ENCODE measurements at regions not wholly inside any gene's neighbourhood (a gene's known extent, or its start where the extent isn't known, plus 50 kb on each side); places are given as distances from the start of the nearest gene placed in this dataset.
A peak's percentile ranks its signal among the peaks of the same experiment; 100 is the strongest.
"Not testable (repeated sequence)": the region's sequence is repeated elsewhere in the genome, so short reads cannot be mapped to it uniquely, and the experiment has no call there.

DNA sequence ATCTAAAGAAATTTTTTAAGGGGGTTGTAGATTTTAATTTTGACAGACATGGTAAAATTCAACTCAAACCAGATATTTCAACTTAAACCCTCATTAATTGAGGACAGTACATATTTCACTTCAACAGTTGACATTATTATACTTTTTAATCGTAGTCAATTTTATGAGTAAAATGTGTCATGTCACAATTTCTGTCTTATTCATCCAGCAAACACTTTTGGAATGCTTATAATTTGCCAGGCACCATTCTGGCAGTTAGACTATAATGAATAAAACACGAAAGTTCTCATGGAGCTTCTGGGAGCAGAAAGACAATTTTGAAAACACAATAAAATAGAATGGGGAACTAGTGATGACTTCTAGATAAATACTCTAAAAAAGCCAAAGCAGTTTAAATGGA lies 1094.8 kb downstream of the SUCLG1 start:
- no peak for DNase-seq

DNA sequence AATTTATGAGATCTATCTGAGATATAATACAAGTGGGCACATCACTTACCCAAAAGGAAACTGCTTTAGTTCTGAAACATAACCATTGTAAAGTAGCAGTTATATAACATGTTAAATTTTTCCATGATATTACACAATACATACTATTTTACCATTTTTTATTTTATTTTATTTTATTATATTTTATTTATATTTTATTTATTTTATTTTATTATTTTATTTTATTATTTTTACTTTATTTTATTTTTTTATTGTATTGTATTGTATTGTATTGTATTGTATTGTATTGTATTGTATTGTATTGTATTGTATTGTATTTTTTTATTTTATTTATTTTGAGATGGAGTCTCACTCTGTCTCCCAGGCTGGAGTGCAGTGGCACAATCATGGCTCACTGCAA lies 1095.9 kb downstream of the SUCLG1 start:
- not testable (repeated sequence) for DNase-seq

DNA sequence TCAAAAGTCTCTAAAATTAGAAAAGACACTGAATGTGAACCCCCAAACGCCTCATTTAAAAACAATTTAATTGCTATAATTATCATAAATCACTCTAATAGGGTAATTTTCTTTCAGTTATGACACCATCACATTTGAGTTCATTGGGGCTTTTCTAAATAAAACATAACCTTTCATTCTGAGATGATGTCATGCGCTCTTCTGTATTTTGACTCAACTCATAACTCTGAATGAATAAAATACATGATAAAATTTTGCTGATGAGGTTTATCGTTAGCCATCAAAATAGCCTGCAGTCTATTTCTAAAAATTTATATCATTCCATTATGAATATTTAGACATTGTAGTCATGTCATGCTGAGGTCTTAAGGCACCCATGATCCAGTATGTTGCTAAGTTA lies 1099.7 kb downstream of the SUCLG1 start:
- no peak for DNase-seq

DNA sequence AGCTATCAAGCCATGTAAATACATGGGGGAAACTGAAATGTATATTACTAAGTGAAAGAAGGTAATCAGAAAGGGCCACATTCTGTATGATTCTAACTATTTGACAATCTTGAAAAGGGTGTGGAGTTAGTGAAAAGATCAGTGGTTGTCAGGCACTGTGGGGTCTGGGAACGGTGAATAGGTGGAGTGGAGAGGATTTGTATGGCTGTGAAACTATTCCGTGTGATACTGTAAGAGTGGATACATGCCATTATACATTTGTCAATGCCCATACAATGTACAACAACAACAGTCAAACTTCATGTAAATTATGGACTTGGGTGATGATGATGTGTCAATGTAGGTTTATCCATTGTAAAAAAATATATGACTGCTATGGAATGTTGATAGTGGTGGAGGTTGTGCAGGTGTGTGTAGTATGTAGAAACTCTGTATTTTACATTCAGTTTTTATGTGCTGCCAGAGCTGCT lies 1116.2 kb downstream of the SUCLG1 start:
- DNase-seq: peak; percentile 6

DNA sequence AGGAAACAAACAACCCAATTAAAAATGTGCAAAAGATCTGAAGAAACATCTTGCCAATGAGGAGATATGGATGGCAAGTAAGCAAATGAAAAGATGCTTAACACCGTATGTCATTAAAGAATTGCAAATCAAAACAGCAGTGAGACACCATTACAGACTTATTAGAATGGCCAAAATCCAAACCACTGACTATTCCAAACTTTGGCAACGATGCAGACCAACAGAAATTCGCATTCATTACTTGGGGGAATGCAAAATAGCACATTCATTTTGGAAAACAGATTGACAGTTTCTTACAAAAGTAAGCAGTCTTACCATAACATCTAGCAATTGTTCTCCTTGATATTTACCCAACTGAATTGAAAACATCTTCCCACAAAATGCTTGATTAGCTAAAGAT lies 1118.7 kb downstream of the SUCLG1 start:
- no peak for DNase-seq

DNA sequence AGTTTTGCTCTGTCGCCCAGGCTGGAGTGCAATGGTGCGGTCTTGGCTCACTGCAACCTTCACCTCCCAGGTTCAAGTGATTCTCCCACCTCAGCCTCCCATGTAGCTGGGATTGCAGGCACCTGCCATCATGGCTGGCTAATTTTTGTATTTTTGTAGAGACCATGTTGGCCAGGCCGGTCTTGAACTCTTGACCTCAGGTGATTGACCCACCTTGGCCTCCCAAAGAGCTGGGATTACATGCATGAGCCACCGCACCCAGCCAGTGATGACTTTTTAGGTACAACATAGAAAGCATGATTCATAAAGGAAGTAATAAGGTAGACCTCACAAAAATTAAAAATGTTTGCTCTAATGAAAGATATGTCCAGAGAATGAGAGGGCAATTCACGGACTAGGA lies 1119.1 kb downstream of the SUCLG1 start:
- not testable (repeated sequence) for DNase-seq

DNA sequence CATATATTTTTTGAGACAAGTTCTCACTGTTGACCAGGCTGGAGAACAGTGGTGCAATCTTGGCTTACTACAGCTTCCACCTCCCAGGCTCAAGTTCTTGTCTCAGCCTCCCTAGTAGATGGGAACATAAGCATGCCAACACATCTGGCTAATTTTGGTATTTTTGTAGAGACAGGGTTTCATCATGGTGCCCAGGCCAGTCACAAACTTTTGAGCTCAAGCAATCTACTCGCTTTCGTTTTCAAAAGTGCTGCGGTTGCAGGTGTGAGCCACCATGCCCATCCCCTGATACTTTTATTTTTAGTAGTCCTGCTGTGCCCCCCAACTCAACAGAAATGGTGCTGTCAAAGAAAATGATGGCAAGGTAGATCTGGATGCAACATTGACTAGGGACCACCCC lies 1127.3 kb downstream of the SUCLG1 start:
- no peak for DNase-seq

DNA sequence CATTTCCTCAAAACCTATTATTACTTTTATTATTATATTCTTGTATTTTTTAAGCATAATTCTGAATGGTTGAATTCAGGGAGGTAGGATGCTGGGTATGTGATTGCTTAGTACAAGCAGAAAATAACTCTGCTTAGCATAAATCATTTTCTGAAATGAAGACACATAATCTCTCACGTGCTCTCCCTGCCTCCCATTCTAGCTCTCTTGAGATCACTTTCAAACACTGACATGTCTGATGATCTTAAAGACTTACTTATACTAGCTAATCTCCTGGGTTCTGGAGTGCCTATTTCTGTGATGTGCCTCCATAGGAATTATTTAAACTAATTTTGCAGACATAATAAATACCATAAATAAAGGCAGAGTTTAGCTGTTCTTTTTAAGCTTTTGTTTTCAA lies 1136.0 kb downstream of the SUCLG1 start:
- no peak for DNase-seq

DNA sequence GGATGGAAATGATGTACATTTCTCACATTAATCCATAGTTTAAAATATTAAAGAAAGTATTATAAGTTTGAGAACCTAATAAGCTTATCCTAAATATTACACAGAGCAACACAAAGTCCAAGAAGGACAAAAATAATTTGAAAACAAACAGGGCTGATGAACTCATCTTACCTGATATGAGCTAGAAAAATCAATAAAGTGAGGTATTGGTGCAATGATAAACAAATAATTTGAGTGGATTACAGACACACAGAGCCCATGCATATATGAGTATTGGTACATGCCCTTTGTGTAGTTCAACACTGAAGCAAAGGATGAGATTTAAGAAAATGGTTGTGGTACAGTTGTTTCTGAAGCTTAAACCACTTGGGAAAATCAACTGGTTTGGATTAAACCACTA lies 1139.0 kb downstream of the SUCLG1 start:
- no peak for DNase-seq

DNA sequence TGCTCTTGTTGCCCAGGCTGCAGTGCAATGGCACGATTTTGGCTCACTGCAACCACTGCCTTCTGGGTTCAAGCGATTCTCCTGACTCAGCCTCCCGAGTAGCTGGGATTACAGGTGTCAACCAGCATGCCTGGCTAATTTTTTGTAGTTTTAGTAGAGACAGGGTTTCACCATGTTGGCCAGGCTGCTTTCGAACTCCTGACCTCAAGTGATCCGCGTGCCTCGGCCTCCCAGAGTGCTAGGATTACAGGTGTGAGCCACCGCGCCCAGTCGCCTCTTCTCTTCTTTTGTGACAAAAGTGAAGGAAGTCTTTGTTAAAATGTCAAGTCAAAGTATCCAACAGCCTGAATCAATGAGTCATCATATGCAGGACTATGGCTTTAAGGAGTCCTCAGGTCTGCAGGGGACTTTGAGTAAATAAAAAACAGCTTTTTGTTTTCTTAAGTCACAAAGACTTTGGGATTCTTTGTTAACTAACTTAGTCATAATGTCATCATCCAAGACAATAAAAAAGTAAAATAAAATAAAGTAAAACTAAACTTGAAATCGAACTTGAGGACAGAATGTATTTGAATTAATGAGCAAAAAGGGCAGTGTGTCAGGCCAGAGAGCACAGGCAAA lies 1153.2 kb downstream of the SUCLG1 start:
- DNase-seq: no peak

DNA sequence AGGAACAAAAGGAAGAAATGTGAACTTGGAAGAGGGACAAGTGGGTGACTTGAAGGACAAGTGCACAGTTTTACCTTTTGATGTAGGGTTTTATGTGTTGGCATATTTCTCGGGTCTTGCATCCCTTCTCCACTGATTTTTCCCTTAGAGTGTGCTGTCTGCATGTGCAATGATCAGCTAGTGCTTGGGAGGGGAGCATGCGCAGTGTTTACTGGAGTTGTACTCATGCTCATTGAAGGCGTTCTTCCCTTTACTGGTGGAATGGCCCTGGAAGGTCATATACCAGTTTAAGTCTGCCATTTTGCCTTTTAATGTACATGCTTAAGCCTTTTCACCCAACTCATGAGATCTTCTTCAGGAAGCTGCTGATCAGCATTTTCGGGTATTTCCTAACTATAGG lies 1168.0 kb downstream of the SUCLG1 start:
- no peak for DNase-seq

DNA sequence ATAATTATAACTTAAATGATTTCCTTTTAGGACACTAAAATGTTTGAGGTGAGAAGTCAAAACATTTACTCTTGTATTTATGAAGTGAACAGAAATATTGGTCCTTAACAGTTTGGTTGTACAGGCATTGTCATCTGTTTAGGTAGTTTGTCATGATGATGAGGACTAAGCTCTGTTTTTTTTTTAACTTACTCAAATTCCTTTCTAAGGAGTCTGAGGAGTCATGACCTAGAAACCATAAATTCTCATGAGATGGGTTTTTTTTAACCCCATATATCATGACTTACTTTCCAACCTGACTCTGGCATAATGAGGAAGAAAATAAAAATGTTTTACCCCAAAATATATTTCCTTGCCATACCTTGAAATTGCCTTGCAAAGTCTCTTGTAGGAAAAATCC lies 1176.2 kb downstream of the SUCLG1 start:
- no peak for DNase-seq

DNA sequence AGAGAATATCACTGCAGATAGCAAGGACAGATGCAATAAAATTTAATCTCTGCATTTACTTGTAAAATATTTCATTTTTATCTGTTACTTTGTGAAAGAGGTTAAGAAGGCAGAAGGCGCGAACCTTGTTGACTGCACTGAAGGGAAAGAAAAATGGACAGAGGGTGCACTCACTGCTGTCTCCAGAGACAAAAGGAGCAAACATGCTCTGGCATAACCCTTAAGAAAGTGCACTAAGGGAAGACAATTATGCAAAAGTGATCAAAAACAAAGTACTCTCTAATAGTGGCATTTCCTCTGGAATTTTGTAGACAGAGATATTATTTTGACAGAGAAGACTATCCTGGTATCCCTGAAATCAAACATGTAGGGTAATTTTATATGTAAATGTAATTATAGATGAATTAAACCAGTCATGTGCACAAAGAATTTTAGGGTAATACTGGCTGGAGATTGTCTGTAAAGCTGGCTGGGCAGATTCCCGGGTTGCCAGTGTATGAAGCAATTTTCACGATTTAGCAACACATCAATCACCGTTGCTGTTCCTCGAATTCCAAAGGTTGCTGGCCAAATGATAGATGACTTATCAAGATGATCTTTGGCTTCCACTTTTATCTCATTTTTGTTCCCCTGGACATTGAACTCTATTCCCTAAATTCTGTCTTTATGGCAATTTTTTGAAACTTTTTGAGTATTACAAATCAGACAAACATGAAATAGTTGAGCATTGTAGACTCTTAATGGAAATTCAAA lies 1176.9 kb downstream of the SUCLG1 start:
- DNase-seq: no peak

DNA sequence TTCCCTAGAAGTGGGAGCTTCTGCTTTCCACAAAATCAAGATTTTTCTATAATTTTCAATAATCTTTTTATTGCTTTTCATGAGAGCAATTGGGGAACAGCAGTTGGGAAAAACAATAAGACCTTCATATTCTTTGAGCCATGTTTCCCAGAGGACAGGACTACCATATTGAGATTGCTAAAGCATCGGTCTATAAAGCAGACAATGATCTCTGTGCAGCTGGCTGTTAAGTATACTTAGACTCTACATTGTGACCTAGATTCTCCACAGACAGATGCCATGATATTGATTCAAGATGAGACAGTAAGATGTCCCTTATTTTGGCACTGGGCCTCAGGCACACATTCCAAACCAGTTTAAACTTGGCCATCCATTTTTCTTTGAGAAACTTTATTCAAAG lies 1178.7 kb downstream of the SUCLG1 start:
- DNase-seq: no peak

DNA sequence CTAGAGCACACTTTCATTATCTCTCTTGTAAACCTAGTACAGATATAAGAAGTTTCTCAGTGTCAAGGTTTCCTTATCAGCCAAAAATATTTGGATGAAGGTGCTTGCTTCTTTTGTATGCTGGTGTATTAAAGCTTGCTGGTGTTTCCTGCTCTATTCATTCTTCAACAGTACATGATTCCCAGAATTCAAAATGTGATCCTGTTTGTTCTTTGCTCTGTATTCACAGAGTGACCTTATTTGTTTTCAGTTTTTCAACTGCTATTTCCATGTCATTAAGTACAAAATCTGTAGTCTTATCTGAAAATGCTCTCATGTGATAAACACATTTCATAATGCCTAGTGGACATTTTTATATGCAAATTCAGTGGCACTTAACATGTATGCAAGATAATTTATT lies 1185.8 kb downstream of the SUCLG1 start:
- no peak for DNase-seq

DNA sequence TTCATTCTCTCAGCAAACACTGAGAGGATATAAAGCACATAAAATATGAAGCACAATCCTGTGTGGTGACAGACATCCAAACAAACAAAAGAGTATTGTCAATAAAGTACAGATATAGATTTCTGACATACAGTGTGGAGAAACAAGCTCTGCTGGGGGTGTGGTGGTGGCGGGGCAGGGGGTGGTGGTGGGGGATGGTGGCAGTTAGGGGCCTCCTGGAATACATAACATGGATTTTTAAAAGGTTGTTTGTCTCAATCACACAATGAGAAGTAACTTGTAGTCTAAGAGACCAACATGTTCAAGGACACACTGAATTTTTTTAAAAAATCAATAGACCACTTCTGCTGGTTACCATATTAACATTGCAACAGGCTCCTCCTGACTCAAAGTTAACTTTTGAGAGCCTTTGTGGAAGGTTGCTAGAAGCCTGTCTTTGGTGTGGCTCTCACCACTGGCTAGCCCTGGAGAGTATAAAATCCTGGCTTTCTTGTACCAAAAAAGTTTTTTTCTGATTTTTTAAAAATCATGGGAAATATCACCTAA lies 1197.4 kb downstream of the SUCLG1 start:
- no peak for DNase-seq

DNA sequence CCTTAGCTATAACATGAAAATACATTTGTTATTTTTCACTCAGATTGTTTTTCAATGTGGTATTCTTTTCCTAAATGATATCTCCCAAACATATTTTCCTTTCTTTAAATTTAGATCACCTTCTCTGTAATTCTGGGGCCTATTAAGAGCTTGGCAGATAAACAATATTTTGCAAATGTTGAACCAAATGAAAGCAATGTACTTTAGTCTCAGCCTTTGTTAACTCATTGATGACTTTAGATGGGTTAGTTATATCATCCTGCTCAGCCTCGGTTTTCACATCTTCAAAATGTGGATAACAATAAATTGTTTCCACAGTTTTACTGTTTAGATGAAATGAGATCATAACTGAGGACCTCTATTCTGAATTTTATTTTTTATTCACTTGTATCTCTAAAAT lies 1205.2 kb downstream of the SUCLG1 start:
- no peak for DNase-seq

DNA sequence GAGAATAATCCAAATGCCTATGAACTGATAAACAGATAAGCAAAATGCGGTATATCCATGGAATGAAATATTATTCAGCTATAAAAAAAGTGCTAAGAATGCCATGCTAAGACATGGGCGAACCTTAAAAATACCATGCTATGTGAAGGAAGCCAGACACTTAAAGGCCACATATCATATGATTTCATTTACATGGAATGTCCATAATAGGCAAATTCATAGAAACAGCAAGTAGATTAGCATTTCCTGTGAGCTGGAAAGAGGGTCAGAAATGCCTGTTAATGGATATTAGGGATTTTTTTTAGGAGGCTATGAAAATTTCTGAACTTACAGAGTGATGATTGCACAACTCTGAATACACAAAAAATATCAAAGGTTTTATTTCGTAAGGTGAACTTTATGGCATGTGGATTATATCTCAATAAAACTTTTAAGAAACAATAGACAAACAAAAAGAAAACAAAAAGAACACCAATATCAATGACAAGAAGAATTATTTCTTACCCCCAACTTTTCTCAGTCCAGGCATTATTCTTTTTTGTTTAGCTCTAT lies 1207.7 kb downstream of the SUCLG1 start:
- no peak for DNase-seq

DNA sequence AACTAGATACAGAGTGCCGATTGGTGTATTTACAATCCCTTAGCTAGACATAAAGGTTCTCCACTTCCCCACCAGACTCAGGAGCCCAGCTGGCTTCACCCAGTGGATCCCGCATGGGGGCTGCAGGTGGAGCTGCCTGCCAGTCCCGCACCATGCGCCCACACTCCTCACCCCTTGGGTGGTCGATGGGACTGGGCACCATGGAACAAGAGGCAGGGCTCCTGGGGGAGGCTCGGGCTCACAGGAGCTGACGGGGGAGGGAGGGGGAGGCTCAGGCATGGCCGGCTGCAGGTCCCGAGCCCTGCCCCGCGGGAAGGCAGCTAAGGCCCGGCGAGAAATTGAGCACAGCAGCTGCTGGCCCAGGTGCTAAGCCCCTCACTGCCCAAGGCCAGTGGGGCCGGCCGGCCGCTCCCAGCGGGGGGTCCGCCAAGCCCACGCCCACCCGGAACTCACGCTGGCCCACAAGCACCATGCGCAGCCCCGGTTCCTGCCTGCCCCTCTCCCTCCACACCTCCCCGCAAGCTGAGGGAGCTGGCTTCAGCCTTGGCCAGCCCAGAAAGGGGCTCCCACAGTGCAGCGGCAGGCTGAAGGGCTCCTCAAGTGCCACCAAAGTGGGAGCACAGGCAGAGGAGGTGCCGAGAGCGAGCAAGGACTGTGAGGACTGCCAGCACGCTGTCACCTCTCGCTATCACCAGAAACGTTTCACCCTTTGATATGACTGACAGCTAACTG lies 1213.1 kb downstream of the SUCLG1 start:
- DNase-seq: not testable (repeated sequence)

DNA sequence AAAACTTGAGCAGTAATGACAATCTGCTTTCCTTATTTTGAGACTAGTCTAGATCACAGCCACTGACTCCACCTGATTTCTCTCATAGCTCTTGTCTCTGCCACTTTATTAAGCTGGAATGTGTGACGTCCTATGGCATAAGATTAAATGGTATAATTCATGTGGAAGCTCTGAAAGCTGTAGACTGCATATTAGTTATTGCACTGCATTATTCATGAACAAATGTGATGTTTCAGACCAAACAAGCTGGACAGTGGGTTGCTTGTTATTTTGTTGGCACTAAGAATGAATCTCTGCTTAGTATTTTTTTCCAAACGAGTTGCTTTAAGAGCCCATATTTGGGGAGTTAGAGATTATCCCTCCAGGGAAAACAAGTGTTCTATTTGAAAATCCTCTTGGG lies 1218.5 kb downstream of the SUCLG1 start:
- no peak for DNase-seq

DNA sequence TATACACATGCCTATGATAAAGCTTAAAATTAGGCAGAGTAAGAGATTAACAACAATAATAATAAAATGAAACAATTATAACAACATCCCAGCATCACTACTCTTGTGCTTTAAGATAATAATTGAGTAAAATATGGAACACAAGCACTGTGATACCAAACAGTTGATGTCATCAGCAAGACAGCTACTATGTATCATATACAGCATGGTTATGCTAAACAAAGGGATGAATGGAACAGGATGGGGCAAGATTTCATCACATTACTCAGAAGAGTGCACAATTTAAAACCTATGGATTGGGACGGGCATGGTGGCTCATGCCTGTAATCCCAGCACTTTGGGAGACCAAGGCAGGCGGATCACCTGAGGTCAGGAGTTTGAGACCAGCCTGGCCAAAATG lies 1221.0 kb downstream of the SUCLG1 start:
- no peak for DNase-seq

DNA sequence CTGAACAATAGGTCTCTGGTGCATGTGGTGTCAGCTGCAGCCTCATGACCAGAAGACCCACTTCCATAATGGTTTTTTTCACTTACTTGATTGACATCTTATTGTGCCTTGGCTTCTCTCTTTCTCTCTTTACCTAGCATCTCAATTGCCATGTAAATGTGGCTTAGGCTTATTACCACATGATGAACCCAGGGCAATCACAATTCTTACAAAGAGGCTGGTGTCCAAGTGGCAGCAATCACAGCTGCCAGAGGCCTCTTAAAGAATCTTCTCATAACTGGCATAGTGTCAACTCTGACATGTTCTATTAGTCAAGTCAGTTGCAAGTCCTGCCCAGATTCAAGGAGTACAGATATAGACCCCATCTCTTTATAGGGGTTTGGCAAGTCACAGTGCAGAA lies 1224.8 kb downstream of the SUCLG1 start:
- DNase-seq: no peak

DNA sequence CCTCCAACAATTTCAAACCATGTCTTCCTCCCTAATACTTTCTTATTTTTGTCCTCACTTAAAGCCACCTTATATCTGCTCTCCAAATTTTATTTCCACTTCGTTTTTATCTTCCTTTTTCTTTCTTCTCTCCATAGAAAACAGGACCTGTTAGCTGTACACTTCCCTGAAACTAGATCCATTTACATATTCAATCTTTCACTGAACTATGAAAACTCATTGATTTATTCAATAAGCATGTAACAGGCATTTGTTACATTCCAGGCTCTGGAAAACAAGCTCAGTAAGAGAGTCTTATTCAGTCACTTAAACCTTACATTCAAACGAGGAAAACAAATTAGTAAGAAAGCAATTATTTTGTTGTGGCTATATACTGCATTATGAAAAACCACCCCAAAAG lies 1225.3 kb downstream of the SUCLG1 start:
- no peak for DNase-seq

DNA sequence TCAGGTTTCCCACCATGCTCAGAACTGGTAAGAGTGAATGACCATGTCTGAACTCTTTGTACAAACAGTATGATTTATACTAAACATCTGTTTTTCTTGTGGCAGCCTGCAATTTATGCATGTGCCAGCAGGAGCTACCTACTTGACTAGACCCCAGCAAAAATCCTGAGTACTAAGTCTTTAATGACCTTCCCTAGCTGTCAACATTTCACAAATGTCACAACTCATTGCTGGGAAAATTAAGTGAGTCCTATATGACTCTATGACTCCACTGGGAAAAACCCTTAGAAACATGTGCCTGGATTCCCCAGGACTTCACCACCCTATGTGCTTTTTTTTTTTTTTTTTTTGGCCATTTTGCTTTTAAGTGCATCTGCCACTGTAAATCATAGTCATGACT lies 1225.8 kb downstream of the SUCLG1 start:
- DNase-seq: no peak

Data from KG1 (cell line).